H9 (cell line): ENCODE measurements at regions not wholly inside any gene's neighbourhood (a gene's known extent, or its start where the extent isn't known, plus 50 kb on each side); places are given as distances from the start of the nearest gene placed in this dataset.

Source experiments
- DNase-seq: peaks from one replicate; pipeline ENCODE4 v3.0.0-alpha.2; 2017
- H2AFZ ChIP-seq: one replicate; pipeline ENCODE4 v1.6.1; 2013; ENCODE audit warnings: mild to moderate bottlenecking, low read length, control low read depth, moderate library complexity
- H2AK5ac ChIP-seq: 2 replicates; pipeline ENCODE4 v1.6.1; 2013; ENCODE audit warnings: low read length, control low read depth, mixed read lengths; ENCODE audit not compliant: insufficient read length
- H2BK120ac ChIP-seq: one replicate; pipeline ENCODE4 v1.6.1; 2013; ENCODE audit warnings: low read depth, mild to moderate bottlenecking, low read length, control low read depth, inconsistent platforms; ENCODE audit not compliant: poor library complexity, severe bottlenecking
- H2BK12ac ChIP-seq: 2 replicates; pipeline ENCODE4 v1.6.1; 2013; ENCODE audit warnings: low read length, control low read depth, mixed read lengths, low read depth; ENCODE audit not compliant: insufficient read length
- H2BK15ac ChIP-seq: 2 replicates; pipeline ENCODE4 v1.6.1; 2013; ENCODE audit warnings: low read depth, low read length, control low read depth
- H2BK20ac ChIP-seq: one replicate; pipeline ENCODE4 v1.6.1; 2013; ENCODE audit warnings: low read depth, mild to moderate bottlenecking, low read length, control low read depth, inconsistent platforms; ENCODE audit not compliant: poor library complexity, severe bottlenecking
- H2BK5ac ChIP-seq: 2 replicates; pipeline ENCODE4 v1.6.1; 2013; ENCODE audit warnings: low read length, control low read depth, mixed read lengths; ENCODE audit not compliant: insufficient read length
- H3K14ac ChIP-seq: 2 replicates; pipeline ENCODE4 v1.6.1; 2013; ENCODE audit warnings: low read length, control low read depth; ENCODE audit not compliant: insufficient read depth
- H3K18ac ChIP-seq: 2 replicates; pipeline ENCODE4 v1.6.1; 2013; ENCODE audit warnings: low read depth, mild to moderate bottlenecking, mixed read lengths, low read length, control low read depth; ENCODE audit not compliant: insufficient read length
- H3K23ac ChIP-seq: 2 replicates; pipeline ENCODE4 v1.6.1; 2013; ENCODE audit warnings: low read length, control low read depth, mixed read lengths, low read depth; ENCODE audit not compliant: insufficient read length
- H3K23me2 ChIP-seq: 2 replicates; pipeline ENCODE4 v1.6.1; 2013; ENCODE audit warnings: low read depth, mild to moderate bottlenecking, mixed read lengths, low read length, control low read depth; ENCODE audit not compliant: insufficient read length, poor library complexity, severe bottlenecking
- H3K27ac ChIP-seq: 2 replicates; pipeline ENCODE4 v1.5.1; 2013; ENCODE audit warnings: low read length, control low read depth, mixed read lengths, low read depth; ENCODE audit not compliant: insufficient read length
- H3K27me3 ChIP-seq: 2 replicates; pipeline ENCODE4 v1.6.1; 2013; ENCODE audit warnings: low read length, control low read depth, inconsistent platforms; ENCODE audit not compliant: insufficient read depth
- H3K4ac ChIP-seq: 2 replicates; pipeline ENCODE4 v1.6.1; 2013; ENCODE audit warnings: low read depth, mild to moderate bottlenecking, control low read depth, inconsistent platforms, low read length, moderate library complexity
- H3K4me1 ChIP-seq: 2 replicates; pipeline ENCODE4 v1.6.1; 2013; ENCODE audit warnings: low read length, control low read depth, inconsistent platforms; ENCODE audit not compliant: insufficient read depth
- H3K4me2 ChIP-seq: 2 replicates; pipeline ENCODE4 v1.6.1; 2013; ENCODE audit warnings: low read length, control low read depth, mixed read lengths; ENCODE audit not compliant: insufficient read length, insufficient read depth
- H3K56ac ChIP-seq: 2 replicates; pipeline ENCODE4 v1.6.1; 2013; ENCODE audit warnings: low read depth, mild to moderate bottlenecking, mixed read lengths, low read length, control low read depth; ENCODE audit not compliant: insufficient read length
- H3K79me1 ChIP-seq: 2 replicates; pipeline ENCODE4 v1.6.1; 2013; ENCODE audit warnings: low read depth, mild to moderate bottlenecking, moderate library complexity, low read length, control low read depth, inconsistent platforms; ENCODE audit not compliant: insufficient read depth, poor library complexity, severe bottlenecking
- H3K79me2 ChIP-seq: 2 replicates; pipeline ENCODE4 v1.6.1; 2013; ENCODE audit warnings: low read length, control low read depth, inconsistent platforms; ENCODE audit not compliant: insufficient read depth
- H3K9ac ChIP-seq: 2 replicates; pipeline ENCODE4 v1.6.1; 2013; ENCODE audit warnings: low read length, control low read depth, mixed read lengths; ENCODE audit not compliant: insufficient read length; ENCODE audit errors: extremely low read depth
- H3K9me3 ChIP-seq: one replicate; pipeline ENCODE4 v1.6.1; 2013; ENCODE audit warnings: low read depth, low read length, inconsistent platforms; ENCODE audit not compliant: control insufficient read depth
- H3T11ph ChIP-seq: one replicate; pipeline ENCODE4 v1.6.1; 2013; ENCODE audit warnings: mild to moderate bottlenecking, low read length, control low read depth, inconsistent platforms
- H4K20me1 ChIP-seq: one replicate; pipeline ENCODE4 v1.6.1; 2013; ENCODE audit not compliant: control insufficient read depth, insufficient read length, insufficient read depth
- H4K5ac ChIP-seq: 2 replicates; pipeline ENCODE4 v1.6.1; 2013; ENCODE audit warnings: low read depth, mild to moderate bottlenecking, mixed read lengths, low read length, control low read depth; ENCODE audit not compliant: insufficient read length
- H4K8ac ChIP-seq: replicated peaks from 2 replicates; pipeline ENCODE4 v1.6.1; 2013; ENCODE audit warnings: low read length, control low read depth, mixed read lengths, low read depth; ENCODE audit not compliant: insufficient read length
- H4K91ac ChIP-seq: 2 replicates; pipeline ENCODE4 v1.6.1; 2013; ENCODE audit warnings: low read depth, mild to moderate bottlenecking, moderate library complexity, mixed read lengths, low read length, control low read depth; ENCODE audit not compliant: insufficient read length
- H3K27ac Mint-ChIP-seq, 3 experiments: 2 replicates in 2 of 3; 3 replicates in 1 of 3; pipeline ENCODE4 v1.8.0; 2020 to 2021; ENCODE audit warnings: mixed read lengths in 3 of 3, mild to moderate bottlenecking in 1 of 3, moderate library complexity in 1 of 3
- H3K27me3 Mint-ChIP-seq: 2 replicates; pipeline ENCODE4 v1.8.0; 2021; ENCODE audit warnings: low read depth, mild to moderate bottlenecking, moderate library complexity, mixed read lengths
- H3K36me3 Mint-ChIP-seq, 3 experiments: 2 replicates in 2 of 3; 3 replicates in 1 of 3; pipeline ENCODE4 v1.8.0; 2020 to 2021; ENCODE audit warnings: low read depth in 3 of 3, mixed read lengths in 3 of 3; ENCODE audit not compliant: insufficient read depth in 1 of 3
- H3K4me1 Mint-ChIP-seq, 2 experiments: 2 replicates each; pipeline ENCODE4 v1.8.0; 2020; ENCODE audit warnings: mixed read lengths in 2 of 2
- H3K4me3 Mint-ChIP-seq, 2 experiments: 2 replicates in 1 of 2; 3 replicates in 1 of 2; pipeline ENCODE4 v1.8.0; 2020 to 2021; ENCODE audit warnings: mild to moderate bottlenecking in 2 of 2, mixed read lengths in 2 of 2, moderate library complexity in 1 of 2
- H3K9me3 Mint-ChIP-seq, 2 experiments: 2 replicates in 1 of 2; 3 replicates in 1 of 2; pipeline ENCODE4 v1.8.0; 2020; ENCODE audit warnings: mild to moderate bottlenecking in 2 of 2, mixed read lengths in 2 of 2, moderate library complexity in 1 of 2
- CTCF ChIP-seq: fragments of 200-600 bp; sonication (generic); conservative IDR thresholded peaks from 3 replicates; pipeline ENCODE4 v1.8.0; 2021; ENCODE audit warnings: antibody characterized with exemption, mild to moderate bottlenecking
- WGBS: extraction: QIAGEN DNeasy Blood & Tissue Kit; methylation state at CpG from one replicate; pipeline ENCODE4 v1.1.7; 2013; ENCODE audit warnings: missing lambda C conversion rate, low lambda C conversion rate, mixed read lengths; ENCODE audit not compliant: insufficient read length; ENCODE audit errors: extremely low coverage; 5-methylcytosine and 5-hydroxymethylcytosine counted together

GRCh38 chr17:43342589-43342890 lies 56.3 kb upstream of the ARL4D start:
- Mint-ChIP-seq H3K27me3 (no peaks in the 10 kb centered on the region), H3K9me3 (peaks cover 10 to 13% of the 10 kb centered on the region in 2 experiments), H3K4me1 (peaks cover 41 to 42% of the 10 kb centered on the region in 2 experiments), H3K4me3 (no peak overlapping the region), H3K36me3 (peaks cover 11 to 21% (median 12%) of the 10 kb centered on the region in 3 experiments), H3K27ac (peak overlapping the region in 1 of 3 experiments; percentile 58; a peak in 1 of 7 replicates)
- Histone ChIP-seq H3T11ph (no peak overlapping the region), H3K79me2 (no peaks in the 10 kb centered on the region), H3K14ac (no peak overlapping the region), H3K9ac (no peak overlapping the region), H3K23ac (no peak overlapping the region), H2AK5ac (no peak overlapping the region), H3K4ac (no peak overlapping the region), H4K20me1 (no peaks in the 10 kb centered on the region), H2BK12ac (no peak overlapping the region), H2BK5ac (no peak overlapping the region), H3K4me1 (peaks cover 8% of the 10 kb centered on the region; the same call in 1 of the 2 replicates), H2AFZ (no peak overlapping the region), H3K27ac (no peak overlapping the region), H3K27me3 (no peaks in the 10 kb centered on the region), H4K91ac (no peak overlapping the region), H2BK120ac (no peak overlapping the region), H3K79me1 (no peaks in the 10 kb centered on the region), H2BK20ac (no peak overlapping the region), H3K56ac (no peak overlapping the region), H3K23me2 (no peaks in the 10 kb centered on the region), H3K18ac (no peak overlapping the region), H3K9me3 (peaks cover 7% of the 10 kb centered on the region), H3K4me2 (no peak overlapping the region), H4K5ac (no peak overlapping the region), H2BK15ac (no peak overlapping the region), H4K8ac (no peak overlapping the region)
- no peak for DNase-seq
- TF ChIP-seq CTCF = no peak
- WGBS = no CpG with 5 or more reads among the region's 5 CpGs
